ENCODE measurements at regions not wholly inside any gene's neighbourhood (a gene's known extent, or its start where the extent isn't known, plus 50 kb on each side); places are given as distances from the start of the nearest gene placed in this dataset.

DNA sequence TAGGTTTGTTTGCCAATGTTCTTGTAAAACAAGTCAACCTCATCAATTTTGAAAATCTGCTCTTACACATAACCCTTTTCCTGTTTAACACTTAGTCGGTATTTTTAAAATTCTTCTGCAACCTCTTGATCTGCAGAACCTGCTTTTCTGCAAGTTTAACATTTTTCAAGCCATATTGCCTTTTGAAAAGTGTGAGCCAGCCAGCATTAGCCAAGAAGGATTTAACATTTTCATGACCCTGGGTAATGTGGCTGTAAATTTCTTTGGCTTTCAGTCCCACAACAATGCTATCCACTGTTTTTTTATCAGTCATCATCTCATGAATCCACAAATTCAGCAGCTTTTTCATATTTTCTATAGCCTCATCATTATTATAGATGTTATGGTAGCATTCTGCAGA lies 956.5 kb downstream of the FAT4 start:
- Histone ChIP-seq H3K4me3 (no peak overlapping the region), H3K4me1 (ENCODE audit: insufficient read depth) (no peaks in the 10 kb centered on the region)

DNA sequence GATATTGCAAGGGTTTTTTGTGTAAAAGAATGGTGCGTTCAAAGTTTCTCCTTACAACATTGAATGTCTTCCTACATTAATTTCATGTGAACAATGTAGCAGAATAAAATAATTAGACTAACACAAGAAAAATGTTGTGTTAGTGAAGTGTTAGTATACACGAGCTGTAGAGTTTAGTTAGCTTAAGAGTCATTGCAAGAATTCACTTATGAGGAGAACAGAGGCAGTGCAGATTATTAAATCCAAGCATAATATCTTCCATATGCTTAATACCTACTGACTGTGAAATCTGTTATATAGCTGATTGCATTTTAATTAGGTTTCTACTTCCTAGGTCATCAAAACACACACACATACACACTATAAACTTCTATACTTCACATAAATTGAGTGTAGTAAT lies 959.0 kb downstream of the FAT4 start:
- no peaks in the 10 kb centered on the region for H3K9me3 ChIP-seq
- WGBS, 3 donors: 79 to 88% (median 83%) methylated on average over 2 of the region's 2 CpGs
- no peaks in the 10 kb centered on the region for H3K4me1 ChIP-seq (ENCODE audit: insufficient read depth)
- H3K27me3 ChIP-seq: no peaks in the 10 kb centered on the region
- no peak overlapping the region for H3K27ac ChIP-seq
- TF ChIP-seq, protein P1, sequence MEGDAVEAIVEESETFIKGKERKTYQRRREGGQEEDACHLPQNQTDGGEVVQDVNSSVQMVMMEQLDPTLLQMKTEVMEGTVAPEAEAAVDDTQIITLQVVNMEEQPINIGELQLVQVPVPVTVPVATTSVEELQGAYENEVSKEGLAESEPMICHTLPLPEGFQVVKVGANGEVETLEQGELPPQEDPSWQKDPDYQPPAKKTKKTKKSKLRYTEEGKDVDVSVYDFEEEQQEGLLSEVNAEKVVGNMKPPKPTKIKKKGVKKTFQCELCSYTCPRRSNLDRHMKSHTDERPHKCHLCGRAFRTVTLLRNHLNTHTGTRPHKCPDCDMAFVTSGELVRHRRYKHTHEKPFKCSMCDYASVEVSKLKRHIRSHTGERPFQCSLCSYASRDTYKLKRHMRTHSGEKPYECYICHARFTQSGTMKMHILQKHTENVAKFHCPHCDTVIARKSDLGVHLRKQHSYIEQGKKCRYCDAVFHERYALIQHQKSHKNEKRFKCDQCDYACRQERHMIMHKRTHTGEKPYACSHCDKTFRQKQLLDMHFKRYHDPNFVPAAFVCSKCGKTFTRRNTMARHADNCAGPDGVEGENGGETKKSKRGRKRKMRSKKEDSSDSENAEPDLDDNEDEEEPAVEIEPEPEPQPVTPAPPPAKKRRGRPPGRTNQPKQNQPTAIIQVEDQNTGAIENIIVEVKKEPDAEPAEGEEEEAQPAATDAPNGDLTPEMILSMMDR (IDR thresholded peaks at IDR 0.05): no peak
- no peak for TF ChIP-seq EP300 (IDR thresholded peaks at IDR 0.05)
- no peak for TF ChIP-seq POLR2A (IDR thresholded peaks at IDR 0.05)
- no peak for DNase-seq
- intact Hi-C loops (cut with DNase I): no loop called here
- no peaks in the 10 kb centered on the region for H3K36me3 ChIP-seq
- no peak overlapping the region for H3K4me3 ChIP-seq

More for the DNA sequence above, 956.5 kb downstream of the FAT4 start:
- no peak for DNase-seq
- TF ChIP-seq, protein P1 (IDR thresholded peaks at IDR 0.05): no peak
- TF ChIP-seq POLR2A (IDR thresholded peaks at IDR 0.05) (no peak), EP300 (IDR thresholded peaks at IDR 0.05) (no peak)
- Histone ChIP-seq H3K27me3 (no peaks in the 10 kb centered on the region), H3K27ac (no peak overlapping the region), H3K36me3 (no peaks in the 10 kb centered on the region), H3K9me3 (no peaks in the 10 kb centered on the region)
- intact Hi-C loops (cut with DNase I): no loop called here
- 5 to 15% (median 9%) methylated on average over 1 of the region's 1 CpG for WGBS, 3 donors

DNA sequence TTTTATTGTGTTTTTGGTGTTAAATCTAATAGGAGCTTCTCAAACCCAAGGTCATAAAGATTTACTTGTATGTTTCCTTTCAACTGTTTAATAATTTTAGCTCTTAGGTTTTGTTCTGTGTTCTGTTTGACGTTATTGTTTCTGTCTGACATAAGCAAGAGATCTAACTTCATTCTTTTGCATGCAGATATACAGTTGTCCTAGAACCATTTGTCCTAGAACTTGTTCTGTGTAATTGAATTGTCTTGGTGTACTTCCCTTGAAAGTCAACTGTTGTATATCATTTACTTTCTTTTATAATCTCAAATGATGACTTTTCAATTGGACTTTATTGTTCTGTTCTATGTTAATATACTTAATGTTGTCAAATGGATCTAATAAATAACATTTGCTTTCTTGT lies 977.1 kb downstream of the FAT4 start:
- Histone ChIP-seq H3K4me1 (ENCODE audit: insufficient read depth) (no peaks in the 10 kb centered on the region), H3K9me3 (no peaks in the 10 kb centered on the region), H3K27ac (no peak overlapping the region), H3K4me3 (no peak overlapping the region), H3K27me3 (no peaks in the 10 kb centered on the region), H3K36me3 (no peaks in the 10 kb centered on the region)
- TF ChIP-seq POLR2A (IDR thresholded peaks at IDR 0.05) (no peak), EP300 (IDR thresholded peaks at IDR 0.05) (no peak)
- TF ChIP-seq, protein P1 (IDR thresholded peaks at IDR 0.05): no peak
- intact Hi-C loops (cut with DNase I): no loop called here
- no peak for DNase-seq
- WGBS, 3 donors: 20 to 36% (median 22%) methylated on average over 1 of the region's 1 CpG

DNA sequence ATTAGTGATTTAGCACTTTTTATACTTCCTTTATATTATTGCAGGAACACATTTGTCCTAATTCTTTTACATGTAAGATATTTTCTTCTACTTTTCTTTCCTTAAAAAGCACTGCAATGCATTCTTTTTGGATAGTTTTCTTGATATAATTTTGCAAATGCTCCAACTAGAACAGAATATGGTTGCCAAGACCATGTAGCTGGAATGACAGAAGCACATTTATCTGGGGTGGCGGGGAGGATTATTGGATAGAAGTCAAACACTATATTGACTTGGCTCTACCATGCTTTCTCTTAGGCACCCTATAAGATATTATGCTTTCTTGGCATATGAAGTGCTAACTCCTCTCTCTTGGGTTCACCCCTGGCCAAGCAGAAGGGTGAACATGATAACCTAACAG lies 983.5 kb downstream of the FAT4 start:
- intact Hi-C loops (cut with DNase I): no loop called here
- Histone ChIP-seq H3K4me3 (no peak overlapping the region), H3K27ac (no peak overlapping the region)

More for the DNA sequence above, 983.5 kb downstream of the FAT4 start:
- DNase-seq: no peak
- Histone ChIP-seq H3K4me1 (ENCODE audit: insufficient read depth) (no peaks in the 10 kb centered on the region), H3K9me3 (no peaks in the 10 kb centered on the region), H3K27me3 (no peaks in the 10 kb centered on the region), H3K36me3 (no peaks in the 10 kb centered on the region)
- TF ChIP-seq, protein P1 (IDR thresholded peaks at IDR 0.05): no peak
- TF ChIP-seq EP300 (IDR thresholded peaks at IDR 0.05) (no peak), POLR2A (IDR thresholded peaks at IDR 0.05) (no peak)
- 72 to 85% (median 81%) methylated on average over 1 of the region's 1 CpG for WGBS, 3 donors
